PC-9 (cell line): ENCODE measurements at regions not wholly inside any gene's neighbourhood (a gene's known extent, or its start where the extent isn't known, plus 50 kb on each side); places are given as distances from the start of the nearest gene placed in this dataset.

ENCODE experiments used
- CTCF ChIP-seq: fragments of 200-600 bp; sonication (generic); conservative IDR thresholded peaks from 2 replicates; pipeline ENCODE4 v1.6.1; 2017; ENCODE audit warnings: mixed run types, antibody characterized with exemption, mild to moderate bottlenecking, moderate library complexity
- EZH2 ChIP-seq: fragments of 200-600 bp; sonication (generic); IDR thresholded peaks from 2 replicates; pipeline ENCODE4 v1.8.0; 2017; ENCODE audit warnings: antibody characterized with exemption, low read depth

GRCh38 chr13:48902368-48902767 is 73.3 kb upstream of the FNDC3A start:
- TF ChIP-seq CTCF, result no peak
- no peak for TF ChIP-seq EZH2
